Neuronal stem cell (in vitro differentiated cells): ENCODE measurements at regions not wholly inside any gene's neighbourhood (a gene's known extent, or its start where the extent isn't known, plus 50 kb on each side); places are given as distances from the start of the nearest gene placed in this dataset.

Source experiments
- DNase-seq: peaks from one replicate; pipeline ENCODE4 v3.0.0-alpha.2; 2013; ENCODE audit warnings: low spot score
- H2AFZ ChIP-seq: one replicate; pipeline ENCODE4 v1.6.1; 2013; ENCODE audit warnings: mild to moderate bottlenecking, low read length, inconsistent platforms
- H2AK5ac ChIP-seq: 2 replicates; pipeline ENCODE4 v1.6.1; 2013; ENCODE audit warnings: low read depth, mild to moderate bottlenecking, inconsistent platforms, low read length, moderate library complexity, mixed read lengths
- H2BK120ac ChIP-seq: 2 replicates; pipeline ENCODE4 v1.6.1; 2013; ENCODE audit warnings: low read depth, mild to moderate bottlenecking, inconsistent platforms, low read length, moderate library complexity, mixed read lengths
- H2BK12ac ChIP-seq: one replicate; pipeline ENCODE4 v1.6.1; 2013; ENCODE audit warnings: low read length, inconsistent platforms
- H2BK15ac ChIP-seq: 2 replicates; pipeline ENCODE4 v1.6.1; 2013; ENCODE audit warnings: mild to moderate bottlenecking, low read length, inconsistent platforms, mixed read lengths
- H2BK5ac ChIP-seq: one replicate; pipeline ENCODE4 v1.6.1; 2013; ENCODE audit warnings: inconsistent platforms, mild to moderate bottlenecking, low read length, moderate library complexity
- H3K14ac ChIP-seq: one replicate; pipeline ENCODE4 v1.6.1; 2013; ENCODE audit warnings: low read length, inconsistent platforms
- H3K18ac ChIP-seq: 2 replicates; pipeline ENCODE4 v1.6.1; 2013; ENCODE audit warnings: low read length, inconsistent platforms
- H3K23ac ChIP-seq: 2 replicates; pipeline ENCODE4 v1.6.1; 2013; ENCODE audit warnings: low read depth, mild to moderate bottlenecking, mixed read lengths, low read length, inconsistent platforms; ENCODE audit not compliant: poor library complexity
- H3K27ac ChIP-seq: replicated peaks from 3 replicates; pipeline ENCODE4 v1.5.1; 2013; ENCODE audit warnings: low read length, inconsistent platforms
- H3K27me3 ChIP-seq, 3 experiments: 2 replicates each; pipeline ENCODE4 v1.6.1; 2013; ENCODE audit warnings: low read length in 3 of 3, mild to moderate bottlenecking in 2 of 3, inconsistent platforms in 1 of 3, low read depth in 1 of 3, mixed read lengths in 1 of 3, moderate library complexity in 1 of 3; ENCODE audit not compliant: control insufficient read depth in 3 of 3, insufficient read depth in 3 of 3
- H3K36me3 ChIP-seq, 2 donors: replicated peaks in 1 of 2; 2 replicates each; pipeline ENCODE4 v1.6.1; 2013; ENCODE audit warnings: low read length in 2 of 2; ENCODE audit not compliant: control insufficient read depth in 2 of 2, insufficient read depth in 2 of 2
- H3K4ac ChIP-seq: 2 replicates; pipeline ENCODE4 v1.6.1; 2013; ENCODE audit warnings: inconsistent platforms, mild to moderate bottlenecking, low read length, moderate library complexity
- H3K4me1 ChIP-seq, 2 donors: 1 replicate in 1 of 2; 2 replicates in 1 of 2; pipeline ENCODE4 v1.6.1; 2013; ENCODE audit warnings: low read length in 2 of 2, low read depth in 1 of 2; ENCODE audit not compliant: control insufficient read depth in 2 of 2, insufficient read depth in 1 of 2
- H3K4me2 ChIP-seq: one replicate; pipeline ENCODE4 v1.6.1; 2013; ENCODE audit warnings: mild to moderate bottlenecking, low read length, inconsistent platforms; ENCODE audit not compliant: insufficient read depth, poor library complexity, severe bottlenecking
- H3K4me3 ChIP-seq, 2 donors: 2 replicates each; pipeline ENCODE4 v1.5.1; 2013; ENCODE audit warnings: low read length in 2 of 2, mild to moderate bottlenecking in 2 of 2, inconsistent platforms in 1 of 2, moderate library complexity in 1 of 2
- H3K79me1 ChIP-seq: one replicate; pipeline ENCODE4 v1.6.1; 2013; ENCODE audit warnings: low read depth, mild to moderate bottlenecking, inconsistent platforms, low read length, moderate library complexity
- H3K9ac ChIP-seq: one replicate; pipeline ENCODE4 v1.6.1; 2013; ENCODE audit warnings: mild to moderate bottlenecking, low read depth, low read length, inconsistent platforms; ENCODE audit not compliant: poor library complexity
- H3K9me3 ChIP-seq, 2 donors: replicated peaks in 1 of 2; 2 replicates each; pipeline versions ENCODE3 to v1.6.1; 2013; ENCODE audit warnings: low read length in 2 of 2, mild to moderate bottlenecking in 2 of 2, inconsistent platforms in 1 of 2, low read depth in 1 of 2, mixed read lengths in 1 of 2, moderate library complexity in 1 of 2; ENCODE audit not compliant: control insufficient read depth in 2 of 2, insufficient read depth in 1 of 2
- H4K8ac ChIP-seq: one replicate; pipeline ENCODE4 v1.6.1; 2013; ENCODE audit warnings: low read depth, mild to moderate bottlenecking, inconsistent platforms, low read length, moderate library complexity
- H4K91ac ChIP-seq: one replicate; pipeline ENCODE4 v1.6.1; 2013; ENCODE audit warnings: low read length, low read depth, mild to moderate bottlenecking, inconsistent platforms; ENCODE audit not compliant: poor library complexity
- WGBS, 2 donors: extraction: QIAGEN DNeasy Blood & Tissue Kit; methylation state at CpG; one replicate each; pipeline ENCODE4 v1.1.7; 2013; ENCODE audit warnings: missing lambda C conversion rate in 2 of 2, mixed read lengths in 1 of 2; ENCODE audit not compliant: insufficient read length in 2 of 2, insufficient replicate concordance in 1 of 2; ENCODE audit errors: extremely low coverage in 2 of 2; 5-methylcytosine and 5-hydroxymethylcytosine counted together

DNA sequence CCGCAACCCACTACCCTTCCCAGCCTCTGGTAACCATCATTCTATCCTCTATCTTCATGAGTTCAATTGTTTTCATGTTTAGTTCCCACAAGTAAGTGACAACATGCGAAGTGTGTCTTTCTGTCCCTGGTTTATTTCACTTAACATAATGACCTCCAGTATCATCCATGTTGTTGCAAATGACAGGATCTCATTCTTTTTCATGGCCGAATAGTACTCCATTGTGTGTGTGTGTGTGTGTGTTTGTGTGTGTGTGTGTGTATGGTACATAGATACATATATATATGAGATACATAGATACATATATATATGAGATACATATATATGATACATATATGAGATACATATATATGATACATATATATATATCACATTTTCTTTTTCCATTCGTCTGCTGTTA, 196.3 kb upstream of the STK17B start:
- H4K8ac ChIP-seq = no peak overlapping the region

DNA sequence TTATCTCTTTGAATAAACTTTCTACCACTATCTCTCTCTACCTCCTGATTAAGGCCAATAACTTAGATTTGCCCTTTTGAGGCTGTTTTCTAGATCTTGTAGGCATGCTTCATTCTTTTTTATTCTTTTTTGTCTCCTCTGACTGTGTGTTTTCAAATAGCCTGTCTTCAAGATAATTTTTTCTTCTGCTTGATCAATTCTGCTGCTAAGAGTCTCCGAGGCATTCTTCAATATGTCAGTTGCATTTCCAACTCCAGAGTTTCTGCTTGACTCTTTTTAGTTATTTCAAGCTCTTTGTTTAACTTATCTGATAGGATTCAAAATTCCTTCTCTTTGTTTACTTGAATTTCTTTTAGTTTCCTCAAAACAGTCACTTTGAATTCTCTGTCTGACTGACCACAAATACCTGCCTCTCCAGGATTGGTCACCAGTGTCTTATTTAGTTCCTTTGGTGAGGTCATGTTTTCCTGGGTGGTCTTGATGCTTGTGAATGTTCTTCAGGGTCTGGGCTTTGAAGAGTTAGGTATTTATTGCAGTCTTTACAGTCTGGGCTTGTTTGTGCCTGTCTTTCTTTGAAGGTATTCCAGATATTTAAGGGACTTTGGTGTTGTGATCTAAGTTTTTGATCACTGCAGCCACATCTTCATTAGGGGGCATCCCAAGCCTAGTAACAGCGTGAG, 197.3 kb upstream of the STK17B start:
- no peak overlapping the region for H2BK15ac ChIP-seq
- no peaks in the 10 kb centered on the region for H3K36me3 ChIP-seq
- no peak overlapping the region for H3K14ac ChIP-seq
- DNase-seq = no peak
- H2BK12ac ChIP-seq = no peak overlapping the region
- no peak overlapping the region for H2AK5ac ChIP-seq
- no peaks in the 10 kb centered on the region for H3K79me1 ChIP-seq
- peaks cover 2 to 9% of the 10 kb centered on the region in 2 donors for H3K9me3 ChIP-seq
- H3K4me2 ChIP-seq = no peak overlapping the region
- no peak overlapping the region for H2AFZ ChIP-seq
- no peaks in the 10 kb centered on the region for H3K4me1 ChIP-seq
- H2BK120ac ChIP-seq = no peak overlapping the region
- H3K9ac ChIP-seq = no peak overlapping the region
- no peak overlapping the region for H3K4me3 ChIP-seq
- WGBS, 2 donors = no CpG with 5 or more reads among the region's 2 CpGs
- H4K8ac ChIP-seq = no peak overlapping the region
- no peaks in the 10 kb centered on the region for H3K27me3 ChIP-seq
- H3K18ac ChIP-seq = no peak overlapping the region
- H2BK5ac ChIP-seq = no peak overlapping the region
- no peak overlapping the region for H3K27ac ChIP-seq
- no peak overlapping the region for H3K4ac ChIP-seq
- H3K23ac ChIP-seq = no peak overlapping the region
- H4K91ac ChIP-seq = no peak overlapping the region

More for the DNA sequence above, 196.3 kb upstream of the STK17B start:
- H2BK120ac ChIP-seq = no peak overlapping the region
- H4K91ac ChIP-seq = no peak overlapping the region
- no peak overlapping the region for H2BK12ac ChIP-seq
- no peak overlapping the region for H3K18ac ChIP-seq
- H2BK5ac ChIP-seq = no peak overlapping the region
- H3K4me2 ChIP-seq = no peak overlapping the region
- no peak for DNase-seq
- H3K14ac ChIP-seq = no peak overlapping the region
- H3K4me3 ChIP-seq = no peak overlapping the region
- H3K36me3 ChIP-seq = no peaks in the 10 kb centered on the region
- no peak overlapping the region for H3K23ac ChIP-seq
- H3K4ac ChIP-seq = no peak overlapping the region
- H3K27me3 ChIP-seq = no peaks in the 10 kb centered on the region
- no peak overlapping the region for H2AFZ ChIP-seq
- no peak overlapping the region for H3K27ac ChIP-seq
- H3K79me1 ChIP-seq = no peaks in the 10 kb centered on the region
- H2BK15ac ChIP-seq = no peak overlapping the region
- no peak overlapping the region for H2AK5ac ChIP-seq
- no peak overlapping the region for H3K9ac ChIP-seq
- peaks cover 2 to 9% of the 10 kb centered on the region in 2 donors for H3K9me3 ChIP-seq
- no peaks in the 10 kb centered on the region for H3K4me1 ChIP-seq
- WGBS, 2 donors = 100% methylated on average over 1 of the region's 4 CpGs; no CpG with 5 or more reads in 1 of the 2 donors

DNA sequence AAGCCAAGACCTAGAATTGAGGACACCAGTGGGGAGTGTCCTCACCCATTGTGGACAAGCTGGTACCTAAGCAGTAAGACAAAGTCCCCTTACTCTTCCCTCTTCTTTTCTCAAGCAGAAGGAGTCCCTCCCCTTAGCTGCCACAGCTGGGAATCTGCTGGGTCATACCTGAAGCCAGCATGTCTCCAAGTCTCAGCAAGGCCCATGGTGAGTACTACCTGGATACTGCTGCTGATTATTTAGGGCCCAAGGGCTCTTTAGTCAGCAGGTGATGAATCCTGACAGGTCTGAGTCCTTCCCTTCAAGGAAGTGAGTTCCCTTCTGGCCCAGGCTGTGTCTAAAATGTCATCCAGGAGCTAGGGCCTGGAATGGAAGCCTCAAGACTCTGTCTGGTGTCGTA, 198.6 kb upstream of the STK17B start:
- H3K23ac ChIP-seq = no peak overlapping the region
- H3K14ac ChIP-seq = no peak overlapping the region
- no peaks in the 10 kb centered on the region for H3K4me1 ChIP-seq
- peaks cover 2 to 9% of the 10 kb centered on the region in 2 donors for H3K9me3 ChIP-seq
- no peak for DNase-seq
- H3K27ac ChIP-seq = no peak overlapping the region
- H3K4me3 ChIP-seq = no peak overlapping the region
- H2BK5ac ChIP-seq = no peak overlapping the region
- H3K18ac ChIP-seq = no peak overlapping the region
- H3K36me3 ChIP-seq = no peaks in the 10 kb centered on the region
- no peak overlapping the region for H4K8ac ChIP-seq
- no peak overlapping the region for H3K4ac ChIP-seq
- no peak overlapping the region for H4K91ac ChIP-seq
- H3K79me1 ChIP-seq = no peaks in the 10 kb centered on the region
- H2BK15ac ChIP-seq = no peak overlapping the region
- H2BK12ac ChIP-seq = no peak overlapping the region
- no peak overlapping the region for H2AFZ ChIP-seq
- H2AK5ac ChIP-seq = no peak overlapping the region
- no peaks in the 10 kb centered on the region for H3K27me3 ChIP-seq
- no peak overlapping the region for H3K4me2 ChIP-seq
- H2BK120ac ChIP-seq = no peak overlapping the region
- WGBS, 2 donors = no CpG with 5 or more reads among the region's 1 CpG
- H3K9ac ChIP-seq = no peak overlapping the region

DNA sequence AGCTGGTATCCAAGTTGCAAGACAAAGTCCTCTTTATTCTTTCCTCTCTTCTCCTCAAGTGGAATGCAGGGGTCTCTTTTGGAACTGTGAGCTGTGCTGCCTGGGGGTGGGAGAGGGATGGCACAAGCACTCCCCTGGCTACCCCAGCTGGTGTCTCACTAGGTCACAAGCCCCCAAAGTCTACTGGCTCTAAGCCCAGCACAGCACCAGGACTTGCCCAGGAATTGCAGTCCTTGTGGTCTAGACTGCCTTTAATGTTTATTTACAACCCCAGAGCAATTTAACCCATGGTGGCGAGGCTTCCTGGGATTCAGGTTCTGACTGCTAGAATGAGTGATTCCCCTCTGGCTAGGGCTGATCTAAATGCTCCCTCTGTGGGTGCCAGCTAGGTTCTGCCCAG, 199.0 kb upstream of the STK17B start:
- H3K23ac ChIP-seq = no peak overlapping the region
- H3K36me3 ChIP-seq = no peaks in the 10 kb centered on the region
- H3K4me2 ChIP-seq = no peak overlapping the region
- H2BK15ac ChIP-seq = no peak overlapping the region
- peaks cover 2 to 9% of the 10 kb centered on the region in 2 donors for H3K9me3 ChIP-seq
- no peak overlapping the region for H4K91ac ChIP-seq
- no peak overlapping the region for H3K4ac ChIP-seq
- H4K8ac ChIP-seq = no peak overlapping the region
- no peak overlapping the region for H3K9ac ChIP-seq
- no peak overlapping the region for H2BK12ac ChIP-seq
- no peaks in the 10 kb centered on the region for H3K79me1 ChIP-seq
- no peak overlapping the region for H2AFZ ChIP-seq
- H3K14ac ChIP-seq = no peak overlapping the region
- no peaks in the 10 kb centered on the region for H3K27me3 ChIP-seq
- no peak for DNase-seq
- H3K27ac ChIP-seq = no peak overlapping the region
- H2AK5ac ChIP-seq = no peak overlapping the region
- H3K4me1 ChIP-seq = no peaks in the 10 kb centered on the region
- no peak overlapping the region for H3K18ac ChIP-seq
- no peak overlapping the region for H2BK120ac ChIP-seq
- no peak overlapping the region for H2BK5ac ChIP-seq
- H3K4me3 ChIP-seq = no peak overlapping the region
- WGBS, 2 donors = no CpG with 5 or more reads among the region's 1 CpG
